GM19468 (cell line): ENCODE measurements at regions not wholly inside any gene's neighbourhood (a gene's known extent, or its start where the extent isn't known, plus 50 kb on each side); places are given as distances from the start of the nearest gene placed in this dataset.

ENCODE experiments used
- ATAC-seq: cut with Tn5 transposase; IDR thresholded peaks from one replicate; pipeline ENCODE4 v1.9.1; 2021; ENCODE audit warnings: mild to moderate bottlenecking, moderate library complexity, moderate number of reproducible peaks; ENCODE audit not compliant: unreplicated experiment; ENCODE audit errors: extremely low read depth

DNA sequence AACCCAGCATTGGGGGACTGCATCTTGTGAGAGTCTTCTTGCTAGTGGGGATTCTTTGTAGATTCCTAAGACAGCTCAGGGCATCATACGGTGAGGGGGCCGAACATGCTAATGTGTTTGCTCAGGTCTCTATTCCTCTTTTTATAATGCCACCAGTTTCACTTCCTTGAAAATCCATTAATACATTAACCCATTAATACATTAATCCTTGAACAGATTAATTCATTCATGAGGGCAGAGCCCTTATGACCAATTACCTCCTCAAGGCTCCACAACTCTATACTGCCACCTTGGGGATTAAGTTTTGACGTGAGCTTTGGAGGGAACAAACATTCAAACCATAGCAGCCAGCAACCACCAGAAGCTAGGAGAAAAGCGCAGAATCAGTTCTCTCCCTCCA lies 67.2 kb upstream of the POT1 start:
- ATAC-seq: no peak

DNA sequence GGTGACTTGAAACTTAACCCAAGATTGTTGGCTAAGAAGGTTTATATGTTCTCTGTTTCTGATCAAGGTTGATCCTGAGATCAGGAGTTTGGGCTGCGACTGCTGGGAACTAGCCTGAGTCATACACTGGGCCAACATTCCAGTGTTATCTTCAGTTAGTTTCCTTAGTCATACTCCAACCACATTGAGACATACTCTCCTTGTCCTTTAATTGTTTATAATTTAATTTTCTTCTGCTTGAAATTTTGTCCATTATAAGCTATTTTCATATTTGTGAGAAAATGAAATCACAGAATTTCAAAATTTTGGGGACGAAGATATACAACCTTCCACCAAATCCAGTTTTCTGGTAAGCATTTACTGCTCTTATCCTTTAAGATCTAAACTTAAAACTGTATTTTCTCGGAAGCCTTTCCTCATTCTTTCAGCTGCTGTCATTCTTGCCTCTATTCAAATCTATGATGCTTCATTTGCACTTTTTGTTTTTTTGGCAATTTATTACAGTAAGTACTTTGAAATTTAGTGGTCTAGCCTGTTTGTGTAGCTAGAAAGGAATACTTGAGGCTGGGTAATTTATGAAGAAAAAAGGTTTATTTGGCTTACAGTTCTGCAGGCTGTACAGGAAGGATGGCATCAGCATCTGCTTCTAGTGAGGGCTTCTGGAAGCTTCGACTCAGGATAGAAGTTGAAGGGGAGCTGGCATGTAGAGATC lies 63.4 kb upstream of the POT1 start:
- ATAC-seq: no peak

DNA sequence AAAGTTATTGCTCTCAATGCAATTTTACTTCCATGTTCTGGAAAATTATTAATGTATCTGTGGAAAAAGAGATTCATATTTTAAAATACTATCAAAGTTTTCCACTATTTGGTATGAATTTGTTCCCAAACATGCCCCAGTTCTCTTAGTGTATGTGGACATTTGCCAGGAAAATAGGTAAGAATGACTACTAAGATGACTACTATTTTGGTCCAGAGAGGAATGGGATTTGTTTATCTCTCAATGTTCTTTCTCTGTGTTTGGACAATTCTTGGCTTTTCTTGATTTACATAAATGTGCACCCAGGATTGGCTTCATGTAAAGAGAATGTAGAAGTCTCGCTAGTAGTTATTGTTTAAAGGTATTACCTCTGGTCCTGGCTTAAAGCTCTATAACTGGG lies 60.3 kb upstream of the POT1 start:
- ATAC-seq: no peak
